Smooth muscle cell (in vitro differentiated cells): ENCODE measurements at regions not wholly inside any gene's neighbourhood (a gene's known extent, or its start where the extent isn't known, plus 50 kb on each side); places are given as distances from the start of the nearest gene placed in this dataset.

ENCODE experiments used
- DNase-seq: peaks from one replicate; lab custom pipeline; 2025; ENCODE audit not compliant: unreplicated experiment; lab: John Stamatoyannopoulos, UW
- H2AFZ ChIP-seq: fragments of 200-600 bp; sonication (generic); 2 replicates; pipeline ENCODE4 v1.6.0; 2016; ENCODE audit warnings: antibody characterized with exemption, low read depth, mild to moderate bottlenecking
- H3F3A ChIP-seq: fragments of 200-600 bp; sonication (generic); 2 replicates; pipeline ENCODE4 v1.6.0; 2017; ENCODE audit warnings: antibody characterized with exemption, low read depth
- H3K27ac ChIP-seq: fragments of 200-600 bp; sonication (generic); 2 replicates; pipeline ENCODE4 v1.5.1; 2016; ENCODE audit warnings: low read depth, mild to moderate bottlenecking
- H3K27me3 ChIP-seq: fragments of 200-600 bp; sonication (generic); 2 replicates; pipeline ENCODE4 v1.6.1; 2016; ENCODE audit warnings: low read depth, mild to moderate bottlenecking
- H3K36me3 ChIP-seq: fragments of 200-600 bp; sonication (generic); 2 replicates; pipeline ENCODE4 v1.5.1; 2016; ENCODE audit warnings: low read depth
- H3K4me1 ChIP-seq: fragments of 200-600 bp; sonication (generic); 2 replicates; pipeline ENCODE4 v1.5.1; 2016; ENCODE audit warnings: low read depth
- H3K4me2 ChIP-seq: fragments of 200-600 bp; sonication (generic); 2 replicates; pipeline ENCODE4 v1.6.0; 2016; ENCODE audit warnings: mild to moderate bottlenecking
- H3K4me3 ChIP-seq: fragments of 200-600 bp; sonication (generic); 2 replicates; pipeline ENCODE4 v1.5.1; 2016; ENCODE audit warnings: mild to moderate bottlenecking
- H3K79me2 ChIP-seq: fragments of 200-600 bp; sonication (generic); 2 replicates; pipeline ENCODE4 v1.6.0; 2016; ENCODE audit warnings: low read depth, mild to moderate bottlenecking
- H3K9ac ChIP-seq: fragments of 200-600 bp; sonication (generic); 2 replicates; pipeline ENCODE4 v1.6.0; 2016; ENCODE audit warnings: low read depth
- H3K9me3 ChIP-seq: fragments of 200-600 bp; sonication (generic); replicated peaks from 2 replicates; pipeline ENCODE4 v1.5.1; 2016; ENCODE audit warnings: low read depth
- H4K20me1 ChIP-seq: fragments of 200-600 bp; sonication (generic); 2 replicates; pipeline ENCODE4 v1.6.0; 2016; ENCODE audit warnings: low read depth
- WGBS: methylation state at CpG from one replicate; pipeline ENCODE4 v1.1.7; 2016; ENCODE audit warnings: low lambda C conversion rate; 5-methylcytosine and 5-hydroxymethylcytosine counted together
- TF ChIP-seq, protein P1 (sequence below): fragments of 200-600 bp; sonication (generic); IDR thresholded peaks from 2 replicates; pipeline ENCODE4 v1.5.1; 2017; ENCODE audit warnings: borderline replicate concordance, mild to moderate bottlenecking, antibody characterized with exemption; ENCODE audit not compliant: insufficient read depth, poor library complexity, severe bottlenecking

DNA sequence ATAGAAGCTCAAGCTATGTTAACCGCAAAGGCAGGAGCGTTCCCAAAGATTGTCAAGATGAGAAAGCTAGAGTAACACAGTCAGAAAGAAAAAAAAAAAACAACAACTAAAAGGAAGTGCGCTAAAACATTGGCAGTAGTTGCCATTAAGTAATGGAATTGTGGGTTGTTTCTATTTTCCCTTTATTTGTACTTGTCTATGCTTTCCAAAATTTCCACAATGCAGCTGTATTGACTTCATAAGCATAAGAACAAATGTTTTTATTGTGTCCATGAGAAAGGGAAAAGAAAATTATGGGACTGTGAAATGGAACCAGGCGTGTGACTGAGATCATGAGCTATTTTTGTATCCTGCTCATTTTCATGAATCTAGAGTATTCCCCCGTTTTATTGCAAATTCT is 153.4 kb downstream of the TMEM114 start:
- 83% methylated on average over 5 of the region's 5 CpGs for WGBS
- Histone ChIP-seq H2AFZ (no peak overlapping the region), H3K4me1 (no peaks in the 10 kb centered on the region), H3K79me2 (no peaks in the 10 kb centered on the region), H3K4me2 (no peak overlapping the region), H4K20me1 (no peaks in the 10 kb centered on the region), H3K9ac (no peak overlapping the region), H3F3A (no peaks in the 10 kb centered on the region), H3K9me3 (no peaks in the 10 kb centered on the region), H3K4me3 (no peak overlapping the region), H3K36me3 (no peaks in the 10 kb centered on the region), H3K27me3 (no peaks in the 10 kb centered on the region), H3K27ac (no peak overlapping the region)
- DNase-seq: no peak
- TF ChIP-seq, protein P1, sequence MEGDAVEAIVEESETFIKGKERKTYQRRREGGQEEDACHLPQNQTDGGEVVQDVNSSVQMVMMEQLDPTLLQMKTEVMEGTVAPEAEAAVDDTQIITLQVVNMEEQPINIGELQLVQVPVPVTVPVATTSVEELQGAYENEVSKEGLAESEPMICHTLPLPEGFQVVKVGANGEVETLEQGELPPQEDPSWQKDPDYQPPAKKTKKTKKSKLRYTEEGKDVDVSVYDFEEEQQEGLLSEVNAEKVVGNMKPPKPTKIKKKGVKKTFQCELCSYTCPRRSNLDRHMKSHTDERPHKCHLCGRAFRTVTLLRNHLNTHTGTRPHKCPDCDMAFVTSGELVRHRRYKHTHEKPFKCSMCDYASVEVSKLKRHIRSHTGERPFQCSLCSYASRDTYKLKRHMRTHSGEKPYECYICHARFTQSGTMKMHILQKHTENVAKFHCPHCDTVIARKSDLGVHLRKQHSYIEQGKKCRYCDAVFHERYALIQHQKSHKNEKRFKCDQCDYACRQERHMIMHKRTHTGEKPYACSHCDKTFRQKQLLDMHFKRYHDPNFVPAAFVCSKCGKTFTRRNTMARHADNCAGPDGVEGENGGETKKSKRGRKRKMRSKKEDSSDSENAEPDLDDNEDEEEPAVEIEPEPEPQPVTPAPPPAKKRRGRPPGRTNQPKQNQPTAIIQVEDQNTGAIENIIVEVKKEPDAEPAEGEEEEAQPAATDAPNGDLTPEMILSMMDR: no peak

DNA sequence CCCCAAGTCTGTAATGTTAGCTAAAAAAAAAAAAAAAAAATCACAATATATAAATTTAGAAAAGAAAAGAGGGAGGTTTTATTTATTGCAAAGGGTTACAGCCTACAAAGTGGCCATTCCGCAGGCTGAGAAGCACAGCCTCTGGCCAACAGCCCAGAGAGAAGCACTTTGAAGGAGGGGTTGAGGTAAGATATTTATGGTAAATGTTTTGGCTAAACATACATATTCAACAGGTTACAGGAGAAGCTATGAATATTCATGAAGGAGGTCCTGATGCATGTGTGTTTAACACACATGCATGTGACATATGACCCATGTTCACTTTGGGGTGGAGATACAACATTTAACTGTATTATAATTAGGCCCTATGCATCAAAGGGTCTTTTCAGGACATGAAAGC is 158.5 kb downstream of the TMEM114 start:
- Histone ChIP-seq H2AFZ (no peak overlapping the region), H3K27ac (no peak overlapping the region), H3K9me3 (no peaks in the 10 kb centered on the region), H3K27me3 (no peaks in the 10 kb centered on the region), H3K4me2 (no peak overlapping the region), H3F3A (no peaks in the 10 kb centered on the region), H3K4me3 (no peak overlapping the region), H3K79me2 (no peaks in the 10 kb centered on the region), H4K20me1 (no peaks in the 10 kb centered on the region), H3K36me3 (no peaks in the 10 kb centered on the region), H3K9ac (no peak overlapping the region), H3K4me1 (no peaks in the 10 kb centered on the region)
- no peak for DNase-seq
- WGBS: 86% methylated on average over 1 of the region's 1 CpG
- TF ChIP-seq, protein P1: no peak

DNA sequence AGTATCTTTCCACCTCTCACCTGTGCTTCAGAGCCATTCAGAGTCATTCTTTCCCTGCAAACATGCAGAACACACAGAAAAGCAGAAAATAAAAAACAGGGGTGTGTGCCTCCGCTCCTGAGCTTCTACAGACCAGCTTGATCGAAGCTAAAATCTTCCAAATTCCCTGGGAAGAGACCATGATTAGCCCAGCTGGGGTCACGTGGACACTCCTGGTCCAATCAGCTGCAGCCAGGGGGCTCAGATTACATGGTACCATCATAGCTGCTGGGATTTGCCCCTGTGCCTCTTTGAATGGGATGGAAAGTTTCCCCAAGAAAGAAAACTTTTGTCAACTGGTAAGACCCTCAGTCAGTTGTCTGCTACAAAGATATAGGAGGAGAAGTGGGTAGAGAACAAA is 159.9 kb downstream of the TMEM114 start:
- Histone ChIP-seq H3K27me3 (no peaks in the 10 kb centered on the region), H3K36me3 (no peaks in the 10 kb centered on the region), H3K4me1 (no peaks in the 10 kb centered on the region), H3K9ac (no peak overlapping the region), H3F3A (no peaks in the 10 kb centered on the region), H3K79me2 (no peaks in the 10 kb centered on the region), H3K9me3 (no peaks in the 10 kb centered on the region), H3K4me3 (no peak overlapping the region), H2AFZ (no peak overlapping the region), H4K20me1 (no peaks in the 10 kb centered on the region), H3K27ac (no peak overlapping the region), H3K4me2 (no peak overlapping the region)
- TF ChIP-seq, protein P1: no peak
- WGBS: 76% methylated on average over 3 of the region's 3 CpGs
- DNase-seq: no peak

DNA sequence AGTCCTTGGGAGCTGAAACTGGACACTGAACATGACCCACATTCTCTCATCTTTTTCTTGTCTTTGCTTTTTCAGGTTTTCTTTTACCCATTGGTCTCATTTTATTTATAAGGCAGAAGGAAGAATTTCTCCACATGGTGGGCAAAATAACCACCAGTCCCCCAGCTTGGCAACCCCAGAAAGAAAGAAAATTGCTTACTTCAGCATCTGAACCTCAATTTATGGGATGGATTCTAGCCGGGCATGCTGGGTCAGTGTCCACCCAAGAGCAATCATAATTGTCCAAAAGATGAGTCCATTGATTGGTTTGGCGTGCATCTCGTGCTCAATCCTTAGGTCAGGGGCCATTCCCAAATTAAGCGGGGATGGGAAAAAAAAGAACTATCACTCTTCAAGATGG is 163.7 kb downstream of the TMEM114 start:
- TF ChIP-seq, protein P1: no peak
- 91% methylated on average over 4 of the region's 4 CpGs for WGBS

More for the DNA sequence above, 163.7 kb downstream of the TMEM114 start:
- Histone ChIP-seq H3K9ac (no peak overlapping the region), H3K27ac (no peak overlapping the region), H3K4me2 (no peak overlapping the region), H3K79me2 (no peaks in the 10 kb centered on the region), H2AFZ (no peak overlapping the region), H3F3A (no peaks in the 10 kb centered on the region), H3K9me3 (no peaks in the 10 kb centered on the region), H3K4me1 (no peaks in the 10 kb centered on the region), H3K36me3 (no peaks in the 10 kb centered on the region), H3K27me3 (no peaks in the 10 kb centered on the region), H4K20me1 (no peaks in the 10 kb centered on the region), H3K4me3 (no peak overlapping the region)
- no peak for DNase-seq
